ENCODE measurements at regions not wholly inside any gene's neighbourhood (a gene's known extent, or its start where the extent isn't known, plus 50 kb on each side); places are given as distances from the start of the nearest gene placed in this dataset.

- TF ChIP-seq CTCF (conservative IDR thresholded peaks at IDR 0.05 in 1 of 2, IDR thresholded peaks at IDR 0.05 in 1 of 2; ENCODE audit: low read depth in 1 of 2, low read length in 2 of 2): no peak
- no peak for TF ChIP-seq EZH2 (IDR thresholded peaks at IDR 0.05; ENCODE audit: low read length, missing control alignments)
These were observed 1689.2 kb downstream of the OTOL1 start for GRCh38 chr3:163185721-163186350.
